Heart left ventricle (tissue), 16 donors: ENCODE measurements at regions not wholly inside any gene's neighbourhood (a gene's known extent, or its start where the extent isn't known, plus 50 kb on each side); places are given as distances from the start of the nearest gene placed in this dataset.
A peak's percentile ranks its signal among the peaks of the same experiment; 100 is the strongest.

ENCODE experiments used
- ATAC-seq, 4 donors: fragments of 200-7000 bp; cut with Tn5 transposase; one replicate each; pipeline ENCODE4 v1.9.1; 2020 to 2022; ENCODE audit warnings: moderate library complexity in 4 of 4, mild to moderate bottlenecking in 3 of 4, moderate number of reproducible peaks in 1 of 4
- DNase-seq, 5 donors: peaks; one replicate each; pipeline ENCODE4 v3.0.0-alpha.2; 2020
- H3K27ac ChIP-seq, 12 donors: fragments of 200-600 bp; sonication (generic) in 4 of 12; one replicate each; pipeline versions ENCODE4 v1.5.0 to v1.8.0; 2016 to 2022; ENCODE audit warnings: mild to moderate bottlenecking in 2 of 12
- H3K27me3 ChIP-seq, 9 donors: fragments of 200-600 bp; sonication (generic) in 2 of 9; one replicate each; pipeline versions ENCODE4 v1.5.1 to v1.8.0; 2016 to 2022; ENCODE audit warnings: mild to moderate bottlenecking in 3 of 9
- H3K36me3 ChIP-seq, 9 donors: fragments of 200-600 bp; sonication (generic) in 2 of 9; one replicate each; pipeline versions ENCODE4 v1.5.0 to v1.8.0; 2018 to 2022; ENCODE audit warnings: mild to moderate bottlenecking in 2 of 9
- H3K4me1 ChIP-seq, 12 donors: fragments of 200-600 bp; sonication (generic) in 4 of 12; one replicate each; pipeline versions ENCODE4 v1.5.0 to v1.8.0; 2016 to 2022; ENCODE audit warnings: mild to moderate bottlenecking in 3 of 12
- H3K4me3 ChIP-seq, 12 donors: fragments of 200-600 bp; sonication (generic) in 4 of 12; one replicate each; pipeline versions ENCODE4 v1.5.0 to v1.8.0; 2017 to 2022; ENCODE audit warnings: mild to moderate bottlenecking in 9 of 12, moderate library complexity in 4 of 12
- H3K9me3 ChIP-seq, 12 donors: fragments of 200-600 bp; sonication (generic) in 4 of 12; one replicate each; pipeline versions ENCODE4 v1.5.0 to v1.8.0; 2016 to 2022; ENCODE audit warnings: mild to moderate bottlenecking in 1 of 12
- POLR2A ChIP-seq, 2 donors: fragments of 450-650 bp; IDR thresholded peaks; one replicate each; pipeline ENCODE4 v1.6.1; 2017; ENCODE audit warnings: antibody characterized with exemption in 2 of 2, mild to moderate bottlenecking in 2 of 2, moderate library complexity in 2 of 2
- WGBS, 4 donors: extraction: QIAGEN DNeasy Blood & Tissue Kit in 2 of 4; methylation state at CpG; one replicate each; pipeline versions ENCODE4 v1.1.5 to v1.1.7; 2013 to 2018; 5-methylcytosine and 5-hydroxymethylcytosine counted together
- intact Hi-C, 10 donors: fragments of 100-400 bp; cut with DNase I; formaldehyde crosslinking; loops; one replicate each; pipeline versions ENCODE4 v1.11.1 to v1.14.2; 2022
- TF ChIP-seq, protein P1 (sequence below), 12 donors: fragments of 200-600 bp; sonication (generic) in 4 of 12; IDR thresholded peaks; one replicate each; pipeline versions ENCODE4 v1.5.0 to v1.8.0; 2018 to 2022; ENCODE audit warnings: antibody characterized with exemption in 12 of 12, mild to moderate bottlenecking in 5 of 12
- donor health status: ischemic (EF 13 %, LVEDD 7.1; RV severe dilation, severe dysfunction).
- donor health status: healthy with polysubstance abuse.
- donor health status: DM: no; HTN: yes; CAD: no.
- donor health status: DM: no; HTN: no; CAD: no.
- donor health status: ischemic (EF 25% LVEDD 6.9; RV normal size, moderate dysfunction).
- donor health status: ischemic (EF 25% LVEDD 5.7; RV mildly dilated, moderate dysfunction).
- donor health status: healthy.
- donor health status: DM: yes; HTN: yes; CAD: no.
- donor health status: ischemic (EF 35%, LVEDD 5.7; RV mildly dilated, moderate dysfunction).
- donor health status: nonischemic (EF 11% LVEDD 7.7; RV severe dilation, severe dysfunction).
- donor health status: DM: yes; HTN: yes; CAD: no.
- donor health status: PGD.
- donor health status: ischemic (EF 29% LVEDD 5.4; RV normal size, mild dysfunction).
- donor health status: nonischemic (EF 23%, LVEDD 6.1; RV moderate dilation, normal function).

DNA sequence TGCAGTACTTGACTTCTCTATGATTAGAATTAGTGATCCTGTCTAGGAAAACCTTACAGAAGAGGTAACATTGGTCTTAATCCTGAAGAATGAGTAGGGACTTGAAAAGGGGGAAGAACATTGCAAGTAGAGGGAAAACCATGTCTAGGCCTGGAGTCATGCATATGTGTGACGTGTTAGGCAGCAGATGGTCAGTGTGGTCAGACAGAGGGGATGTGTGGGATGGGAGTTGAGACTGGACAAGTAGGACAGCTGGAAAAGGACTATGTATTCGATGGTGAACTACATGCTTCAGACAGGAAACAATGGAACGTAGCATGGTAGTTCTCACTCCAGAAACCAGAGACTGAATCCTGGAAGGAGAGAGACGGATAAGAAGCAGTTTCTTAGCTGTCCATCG, 235.6 kb upstream of the LRTM1 start:
- intact Hi-C loops: loop anchor here in 1 of 10 donors (10.0 kb wide), 1 partner anchor 309 kb away; no protein-coding TSS in a partner anchor
- H3K4me3 ChIP-seq: no peak overlapping the region
- H3K36me3 ChIP-seq: no peaks in the 10 kb centered on the region
- peaks cover 0 to 18% (median 0%) of the 10 kb centered on the region in 12 donors for H3K4me1 ChIP-seq
- ATAC-seq: no peak
- H3K9me3 ChIP-seq: no peaks in the 10 kb centered on the region
- H3K27ac ChIP-seq: no peak overlapping the region
- TF ChIP-seq, protein P1, sequence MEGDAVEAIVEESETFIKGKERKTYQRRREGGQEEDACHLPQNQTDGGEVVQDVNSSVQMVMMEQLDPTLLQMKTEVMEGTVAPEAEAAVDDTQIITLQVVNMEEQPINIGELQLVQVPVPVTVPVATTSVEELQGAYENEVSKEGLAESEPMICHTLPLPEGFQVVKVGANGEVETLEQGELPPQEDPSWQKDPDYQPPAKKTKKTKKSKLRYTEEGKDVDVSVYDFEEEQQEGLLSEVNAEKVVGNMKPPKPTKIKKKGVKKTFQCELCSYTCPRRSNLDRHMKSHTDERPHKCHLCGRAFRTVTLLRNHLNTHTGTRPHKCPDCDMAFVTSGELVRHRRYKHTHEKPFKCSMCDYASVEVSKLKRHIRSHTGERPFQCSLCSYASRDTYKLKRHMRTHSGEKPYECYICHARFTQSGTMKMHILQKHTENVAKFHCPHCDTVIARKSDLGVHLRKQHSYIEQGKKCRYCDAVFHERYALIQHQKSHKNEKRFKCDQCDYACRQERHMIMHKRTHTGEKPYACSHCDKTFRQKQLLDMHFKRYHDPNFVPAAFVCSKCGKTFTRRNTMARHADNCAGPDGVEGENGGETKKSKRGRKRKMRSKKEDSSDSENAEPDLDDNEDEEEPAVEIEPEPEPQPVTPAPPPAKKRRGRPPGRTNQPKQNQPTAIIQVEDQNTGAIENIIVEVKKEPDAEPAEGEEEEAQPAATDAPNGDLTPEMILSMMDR (IDR thresholded peaks at IDR 0.05): no peak
- H3K27me3 ChIP-seq: no peaks in the 10 kb centered on the region
- 82 to 89% (median 86%) methylated on average over 5 of the region's 5 CpGs for WGBS, 4 donors
- DNase-seq: no peak

DNA sequence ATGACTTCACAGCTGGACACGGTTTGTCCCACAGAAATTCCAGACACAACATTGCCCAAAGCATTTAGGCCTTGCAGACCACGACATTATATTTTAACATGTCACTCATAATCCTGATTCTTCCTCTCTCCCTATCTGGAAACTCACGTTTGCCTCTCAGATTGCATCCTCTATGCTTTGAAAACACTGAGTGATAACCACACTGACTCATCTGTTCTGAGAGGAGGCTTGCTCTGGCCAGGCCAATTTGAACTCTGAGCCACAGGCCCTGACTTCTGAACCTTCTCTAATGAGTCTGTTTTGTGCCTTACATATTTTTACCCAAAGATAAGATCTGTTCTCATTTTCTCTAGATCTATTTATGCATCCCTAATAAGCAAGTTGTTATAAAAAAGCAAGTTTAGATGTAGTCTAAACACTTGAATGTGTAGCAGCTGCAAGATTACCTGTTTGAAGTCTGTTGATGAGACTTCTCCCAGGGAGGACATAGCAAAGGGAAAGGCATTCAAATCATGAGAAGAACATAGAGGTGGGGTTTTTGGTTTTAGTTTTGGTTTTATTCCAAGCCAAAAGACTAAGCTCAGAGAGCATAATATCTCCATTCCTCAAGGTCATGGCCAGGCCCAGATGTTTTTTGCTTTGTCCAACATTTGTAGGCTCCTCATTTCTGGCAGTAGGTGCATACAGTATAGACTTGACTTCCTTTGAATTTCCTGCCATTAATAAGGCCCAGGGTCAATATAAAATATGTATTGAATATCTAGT, 234.4 kb upstream of the LRTM1 start:
- Histone ChIP-seq H3K4me1 (peaks cover 0 to 18% (median 0%) of the 10 kb centered on the region in 12 donors), H3K27ac (no peak overlapping the region), H3K36me3 (no peaks in the 10 kb centered on the region), H3K9me3 (no peaks in the 10 kb centered on the region), H3K4me3 (no peak overlapping the region), H3K27me3 (peaks cover 0 to 2% (median 0%) of the 10 kb centered on the region in 9 donors)
- intact Hi-C loops: loop anchor here in 1 of 10 donors (10.0 kb wide), 1 partner anchor 307 kb away; no protein-coding TSS in a partner anchor
- TF ChIP-seq POLR2A (IDR thresholded peaks at IDR 0.05): no peak
- TF ChIP-seq, protein P1 (IDR thresholded peaks at IDR 0.05): no peak
- 57 to 68% (median 62%) methylated on average over 3 of the region's 3 CpGs for WGBS, 4 donors
- DNase-seq (no peak), ATAC-seq (peak in 1 of 4 donors; percentile 35)

DNA sequence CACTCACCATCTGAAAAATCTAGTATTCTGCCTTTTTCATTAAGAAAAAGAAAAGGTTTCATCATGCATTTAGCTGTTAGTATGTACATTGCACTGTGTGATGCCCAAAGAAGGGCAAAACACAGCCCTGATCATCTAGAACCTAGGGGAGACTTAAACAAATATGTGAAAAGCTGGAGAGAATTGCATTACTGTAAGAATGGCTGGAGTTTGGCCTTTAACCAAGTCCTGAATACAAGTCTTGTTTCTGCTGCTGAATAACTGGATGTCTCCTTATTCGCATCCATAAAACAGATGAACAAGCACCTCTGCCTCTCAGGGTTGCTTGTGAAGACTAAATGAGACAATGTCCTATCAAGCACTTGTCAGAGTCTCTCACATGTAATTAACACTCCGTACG, 233.4 kb upstream of the LRTM1 start:
- intact Hi-C loops: loop anchor here in 1 of 10 donors (10.0 kb wide), 1 partner anchor 306 kb away; no protein-coding TSS in a partner anchor
- no peak for ATAC-seq

More for the DNA sequence above, 233.4 kb upstream of the LRTM1 start:
- TF ChIP-seq, protein P1 (IDR thresholded peaks at IDR 0.05): no peak
- TF ChIP-seq POLR2A (IDR thresholded peaks at IDR 0.05): no peak
- no peak for DNase-seq
- WGBS, 4 donors: 94 to 98% (median 96%) methylated on average over 3 of the region's 3 CpGs
- Histone ChIP-seq H3K9me3 (no peaks in the 10 kb centered on the region), H3K4me1 (peaks cover 0 to 18% (median 0%) of the 10 kb centered on the region in 12 donors), H3K27me3 (peaks cover 0 to 2% (median 0%) of the 10 kb centered on the region in 9 donors), H3K36me3 (no peaks in the 10 kb centered on the region), H3K4me3 (no peak overlapping the region), H3K27ac (peak overlapping the region in 4 of 12 donors; percentile 34 to 59 (median 44))
